ENCODE measurements at regions not wholly inside any gene's neighbourhood (a gene's known extent, or its start where the extent isn't known, plus 50 kb on each side); places are given as distances from the start of the nearest gene placed in this dataset.

DNA sequence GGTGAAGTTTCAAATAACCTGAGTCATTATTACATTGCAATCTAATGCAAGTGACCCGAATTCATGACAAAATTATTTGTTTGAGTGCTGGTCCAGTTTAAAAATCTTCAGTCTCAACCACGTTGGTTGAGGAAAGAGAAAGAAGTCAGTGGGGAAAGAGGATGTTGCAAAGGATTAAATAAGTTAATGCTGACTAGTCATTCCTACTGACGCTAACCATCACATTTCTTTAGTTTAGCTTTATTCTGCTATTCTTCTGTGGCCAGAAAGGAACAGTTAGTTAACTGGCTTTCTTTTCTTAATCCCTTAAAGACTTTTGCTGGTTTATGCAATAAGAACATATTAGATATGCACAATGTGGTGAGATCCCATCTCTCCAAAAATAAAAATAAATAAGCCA is 143.8 kb upstream of the FAM83B start:
- intact Hi-C loops (cut with micrococcal nuclease), result no loop called here
- H2AFZ ChIP-seq (ENCODE audit: low read depth, low read length), result no peak overlapping the region
- in situ Hi-C loops (cut with MboI), result no loop called here
- H3K4me2 ChIP-seq (ENCODE audit: insufficient read depth, low read length), result no peak overlapping the region
- no peaks in the 10 kb centered on the region for H3K79me2 ChIP-seq (ENCODE audit: control insufficient read depth, insufficient read depth, low read length)
- no peaks in the 10 kb centered on the region for H3K27me3 ChIP-seq (ENCODE audit: control insufficient read depth in 2 of 2, insufficient read depth in 2 of 2, low read length in 2 of 2)
- H4K20me1 ChIP-seq (replicated peaks; ENCODE audit: control insufficient read depth, insufficient read depth, low read length), result no peaks in the 10 kb centered on the region
- H3K4me3 ChIP-seq, result no peak overlapping the region
- POLR2A ChIA-PET, result no interaction called here
- H3K36me3 ChIP-seq (ENCODE audit: control insufficient read depth, insufficient read depth, low read length), result no peaks in the 10 kb centered on the region
- no peak for DNase-seq (ENCODE audit: extremely low read depth in 1 of 4, low spot score in 3 of 4)
- no peaks in the 10 kb centered on the region for H3K4me1 ChIP-seq (replicated peaks in 1 of 2; ENCODE audit: control insufficient read depth in 2 of 2, insufficient read depth in 2 of 2, low read length in 2 of 2)
- no peak for ATAC-seq
- no peak for FAIRE-seq
- 0% methylated on average over 3 of the region's 3 CpGs for WGBS (ENCODE audit: insufficient coverage, low coverage, missing lambda C conversion rate)
- H3K27ac ChIP-seq (ENCODE audit: extremely low read depth, low read depth, low read length), result no peak overlapping the region
- BruUV-seq (replicated peaks), result no TSS peak
- CTCF ChIA-PET (ENCODE audit: low intra/inter-chr PET ratio), result no interaction called here
- H3K9me3 ChIP-seq (replicated peaks; ENCODE audit: control insufficient read depth, insufficient read depth, low read depth, low read length), result no peaks in the 10 kb centered on the region
- no peaks in the 10 kb centered on the region for H3K9me1 ChIP-seq (ENCODE audit: control insufficient read depth, insufficient read depth, low read length)
- H3K9ac ChIP-seq (ENCODE audit: insufficient read depth in 1 of 2, low read depth in 2 of 2, low read length in 2 of 2), result no peak overlapping the region
- TF ChIP-seq, protein P1, sequence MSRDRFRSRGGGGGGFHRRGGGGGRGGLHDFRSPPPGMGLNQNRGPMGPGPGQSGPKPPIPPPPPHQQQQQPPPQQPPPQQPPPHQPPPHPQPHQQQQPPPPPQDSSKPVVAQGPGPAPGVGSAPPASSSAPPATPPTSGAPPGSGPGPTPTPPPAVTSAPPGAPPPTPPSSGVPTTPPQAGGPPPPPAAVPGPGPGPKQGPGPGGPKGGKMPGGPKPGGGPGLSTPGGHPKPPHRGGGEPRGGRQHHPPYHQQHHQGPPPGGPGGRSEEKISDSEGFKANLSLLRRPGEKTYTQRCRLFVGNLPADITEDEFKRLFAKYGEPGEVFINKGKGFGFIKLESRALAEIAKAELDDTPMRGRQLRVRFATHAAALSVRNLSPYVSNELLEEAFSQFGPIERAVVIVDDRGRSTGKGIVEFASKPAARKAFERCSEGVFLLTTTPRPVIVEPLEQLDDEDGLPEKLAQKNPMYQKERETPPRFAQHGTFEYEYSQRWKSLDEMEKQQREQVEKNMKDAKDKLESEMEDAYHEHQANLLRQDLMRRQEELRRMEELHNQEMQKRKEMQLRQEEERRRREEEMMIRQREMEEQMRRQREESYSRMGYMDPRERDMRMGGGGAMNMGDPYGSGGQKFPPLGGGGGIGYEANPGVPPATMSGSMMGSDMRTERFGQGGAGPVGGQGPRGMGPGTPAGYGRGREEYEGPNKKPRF (IDR thresholded peaks at IDR 0.05; ENCODE audit: low read depth, low read length), result no peak
- TF ChIP-seq MAFG (tag; conservative IDR thresholded peaks at IDR 0.05), result 0 out of 2 replicates have a peak, but pooled peaks have one; percentile 12
- TF ChIP-seq, protein P2, sequence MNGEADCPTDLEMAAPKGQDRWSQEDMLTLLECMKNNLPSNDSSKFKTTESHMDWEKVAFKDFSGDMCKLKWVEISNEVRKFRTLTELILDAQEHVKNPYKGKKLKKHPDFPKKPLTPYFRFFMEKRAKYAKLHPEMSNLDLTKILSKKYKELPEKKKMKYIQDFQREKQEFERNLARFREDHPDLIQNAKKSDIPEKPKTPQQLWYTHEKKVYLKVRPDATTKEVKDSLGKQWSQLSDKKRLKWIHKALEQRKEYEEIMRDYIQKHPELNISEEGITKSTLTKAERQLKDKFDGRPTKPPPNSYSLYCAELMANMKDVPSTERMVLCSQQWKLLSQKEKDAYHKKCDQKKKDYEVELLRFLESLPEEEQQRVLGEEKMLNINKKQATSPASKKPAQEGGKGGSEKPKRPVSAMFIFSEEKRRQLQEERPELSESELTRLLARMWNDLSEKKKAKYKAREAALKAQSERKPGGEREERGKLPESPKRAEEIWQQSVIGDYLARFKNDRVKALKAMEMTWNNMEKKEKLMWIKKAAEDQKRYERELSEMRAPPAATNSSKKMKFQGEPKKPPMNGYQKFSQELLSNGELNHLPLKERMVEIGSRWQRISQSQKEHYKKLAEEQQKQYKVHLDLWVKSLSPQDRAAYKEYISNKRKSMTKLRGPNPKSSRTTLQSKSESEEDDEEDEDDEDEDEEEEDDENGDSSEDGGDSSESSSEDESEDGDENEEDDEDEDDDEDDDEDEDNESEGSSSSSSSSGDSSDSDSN (IDR thresholded peaks at IDR 0.05; ENCODE audit: borderline replicate concordance in 1 of 2, low read depth in 2 of 2, low read length in 2 of 2), result no peak
- TF ChIP-seq, protein P3, sequence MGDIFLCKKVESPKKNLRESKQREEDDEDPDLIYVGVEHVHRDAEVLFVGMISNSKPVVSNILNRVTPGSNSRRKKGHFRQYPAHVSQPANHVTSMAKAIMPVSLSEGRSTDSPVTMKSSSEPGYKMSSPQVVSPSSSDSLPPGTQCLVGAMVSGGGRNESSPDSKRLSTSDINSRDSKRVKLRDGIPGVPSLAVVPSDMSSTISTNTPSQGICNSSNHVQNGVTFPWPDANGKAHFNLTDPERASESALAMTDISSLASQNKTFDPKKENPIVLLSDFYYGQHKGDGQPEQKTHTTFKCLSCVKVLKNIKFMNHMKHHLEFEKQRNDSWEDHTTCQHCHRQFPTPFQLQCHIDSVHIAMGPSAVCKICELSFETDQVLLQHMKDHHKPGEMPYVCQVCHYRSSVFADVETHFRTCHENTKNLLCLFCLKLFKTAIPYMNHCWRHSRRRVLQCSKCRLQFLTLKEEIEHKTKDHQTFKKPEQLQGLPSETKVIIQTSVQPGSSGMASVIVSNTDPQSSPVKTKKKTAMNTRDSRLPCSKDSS (IDR thresholded peaks at IDR 0.05; ENCODE audit: low read depth, partially characterized antibody), result no peak
- TF ChIP-seq ZNF316 (IDR thresholded peaks at IDR 0.05), result peak; percentile 42; the same call in 1 of the 2 replicates
- no peak for TF ChIP-seq DDX20 (tag; IDR thresholded peaks at IDR 0.05; ENCODE audit: low read depth)
- TF ChIP-seq GATA2 (CRISPR knock-in tag; IDR thresholded peaks at IDR 0.05), result no peak
- no peak for TF ChIP-seq NFXL1 (CRISPR knock-in tag; IDR thresholded peaks at IDR 0.05)
